Activated T-helper 2 cell treated with anti-CD3 and anti-CD28 coated beads, Interferon-gamma antibody, Interleukin-2, Interleukin-4, amounts not matched to agents 10 μg/mL and 5 μg/mL and 100 μg/mL, durations not matched to agents 14 hours and 24 hours and 36 hours (primary cell): ENCODE measurements at regions not wholly inside any gene's neighbourhood (a gene's known extent, or its start where the extent isn't known, plus 50 kb on each side); places are given as distances from the start of the nearest gene placed in this dataset.

Experiments
- DNase-seq: peaks from one replicate; pipeline ENCODE4 v3.0.0; 2021; ENCODE audit warnings: low spot score
- H3K27ac Mint-ChIP-seq: one replicate; pipeline ENCODE4 v1.8.0; 2021; ENCODE audit warnings: mixed read lengths
- H3K27me3 Mint-ChIP-seq: one replicate; pipeline ENCODE4 v1.8.0; 2021; ENCODE audit warnings: low read depth, mixed read lengths
- H3K36me3 Mint-ChIP-seq: one replicate; pipeline ENCODE4 v1.8.0; 2021; ENCODE audit warnings: low read depth, mixed read lengths
- H3K4me1 Mint-ChIP-seq: one replicate; pipeline ENCODE4 v1.8.0; 2021; ENCODE audit warnings: low read depth, mixed read lengths
- H3K4me3 Mint-ChIP-seq: one replicate; pipeline ENCODE4 v1.8.0; 2021; ENCODE audit warnings: low read depth, mild to moderate bottlenecking, moderate library complexity, mixed read lengths
- H3K9me3 Mint-ChIP-seq: one replicate; pipeline ENCODE4 v1.8.0; 2021; ENCODE audit warnings: mixed read lengths
- intact Hi-C: fragments of 100-400 bp; cut with micrococcal nuclease; formaldehyde crosslinking; loops from one replicate; pipeline ENCODE4 v1.15.1; 2023

DNA sequence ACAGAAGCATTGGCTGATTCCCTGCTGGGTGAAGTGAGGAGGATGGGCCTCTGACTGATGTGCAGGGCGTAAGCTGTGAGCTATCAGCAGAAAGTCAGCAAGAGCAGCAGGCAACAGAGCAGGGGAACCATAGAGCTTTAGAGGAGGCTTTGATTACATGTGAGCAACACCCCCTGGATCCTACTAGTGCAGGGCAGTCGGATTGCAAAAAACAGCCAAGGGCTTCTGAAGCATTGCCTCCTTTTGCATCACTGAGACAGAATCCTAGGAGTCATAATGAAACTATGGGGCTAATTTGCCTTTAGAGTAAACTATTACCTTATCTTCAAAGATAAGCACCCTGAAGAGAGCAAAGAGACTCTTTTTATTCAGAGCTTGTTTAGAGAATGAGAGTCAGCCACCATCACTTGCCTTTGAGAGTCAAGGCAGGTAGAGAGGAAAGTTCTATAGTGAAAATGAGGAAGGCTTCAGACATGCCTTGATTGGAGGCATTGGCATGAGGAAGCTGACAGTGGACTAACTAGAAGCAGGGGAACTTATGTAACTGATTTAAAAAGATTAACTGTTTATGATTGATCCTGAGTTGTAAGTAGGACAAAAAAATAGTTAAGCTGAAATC, 420.3 kb downstream of the PDHA2 start:
- Mint-ChIP-seq H3K36me3 (no peaks in the 10 kb centered on the region), H3K27ac (no peak overlapping the region), H3K4me1 (no peaks in the 10 kb centered on the region), H3K27me3 (no peaks in the 10 kb centered on the region), H3K9me3 (no peaks in the 10 kb centered on the region), H3K4me3 (no peak overlapping the region)
- intact Hi-C loops: no loop called here
- no peak for DNase-seq

DNA sequence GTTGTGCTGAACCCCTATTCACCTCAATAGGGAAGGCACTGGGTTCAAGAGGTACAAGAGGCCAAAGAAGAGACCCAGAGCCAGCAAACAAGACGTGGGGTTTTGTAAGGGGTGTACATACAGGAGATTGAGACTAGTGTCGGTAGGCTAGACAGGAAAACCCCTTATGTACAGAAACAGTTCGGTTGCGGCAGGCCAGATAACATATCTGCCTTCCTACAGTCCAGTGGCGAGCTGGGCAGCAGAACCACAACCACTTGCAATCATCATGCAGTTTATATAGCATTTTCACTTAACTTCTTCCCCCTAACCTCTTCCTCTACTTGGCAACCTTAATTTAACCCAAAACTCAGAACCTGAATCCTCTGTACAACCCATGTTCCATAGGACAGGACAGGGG, 422.2 kb downstream of the PDHA2 start:
- Mint-ChIP-seq H3K36me3 (no peaks in the 10 kb centered on the region), H3K9me3 (no peaks in the 10 kb centered on the region), H3K4me3 (no peak overlapping the region), H3K27me3 (no peaks in the 10 kb centered on the region), H3K4me1 (no peaks in the 10 kb centered on the region), H3K27ac (no peak overlapping the region)
- DNase-seq: no peak
- intact Hi-C loops: no loop called here

DNA sequence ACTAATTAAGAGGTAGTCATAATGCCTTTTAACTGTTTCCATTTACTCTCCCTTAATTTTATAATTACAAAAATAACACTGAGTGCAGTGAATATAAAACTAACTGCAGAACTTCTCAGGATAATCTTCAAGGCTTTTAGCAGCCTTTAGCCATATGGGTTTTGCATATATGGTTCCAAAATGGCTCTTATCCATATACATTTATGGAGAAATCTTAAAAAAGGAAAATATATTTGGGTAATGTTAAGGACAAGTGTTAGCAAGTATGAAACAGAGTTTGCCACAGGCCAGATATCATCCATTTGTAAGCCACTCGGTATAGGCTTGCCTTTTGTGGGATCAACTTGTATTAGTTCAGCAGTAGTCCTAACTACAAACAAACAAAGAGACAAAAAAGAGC, 423.4 kb downstream of the PDHA2 start:
- Mint-ChIP-seq H3K27me3 (no peaks in the 10 kb centered on the region), H3K27ac (no peak overlapping the region), H3K36me3 (no peaks in the 10 kb centered on the region), H3K4me3 (no peak overlapping the region), H3K9me3 (peaks cover 6% of the 10 kb centered on the region), H3K4me1 (no peaks in the 10 kb centered on the region)
- intact Hi-C loops: no loop called here
- no peak for DNase-seq

DNA sequence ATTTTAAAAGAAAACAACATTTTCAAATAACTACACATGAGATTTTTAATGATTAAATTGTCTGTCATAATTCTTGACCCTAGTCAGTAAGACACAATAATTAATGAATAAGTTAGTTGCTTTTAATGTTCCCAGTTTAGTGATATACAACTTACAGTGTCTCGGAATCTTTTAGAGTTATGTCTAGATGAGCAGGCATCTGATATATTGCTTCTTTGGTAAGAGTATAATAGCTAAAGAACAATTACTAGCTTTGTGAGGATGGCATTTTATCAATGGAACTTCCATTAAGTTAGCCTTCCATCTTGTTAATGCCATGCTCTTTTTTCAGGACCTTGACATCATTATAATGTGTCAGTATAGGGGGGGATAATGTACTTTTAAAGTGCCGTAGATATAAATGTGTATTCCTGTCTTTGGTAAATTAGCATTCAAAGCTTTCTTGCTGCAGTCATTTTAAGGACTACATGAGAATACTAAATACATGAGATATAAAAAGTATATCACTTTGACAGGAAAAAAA, 425.1 kb downstream of the PDHA2 start:
- no peak overlapping the region for H3K27ac Mint-ChIP-seq
- H3K27me3 Mint-ChIP-seq: no peaks in the 10 kb centered on the region
- peaks cover 6% of the 10 kb centered on the region for H3K9me3 Mint-ChIP-seq
- no peaks in the 10 kb centered on the region for H3K4me1 Mint-ChIP-seq
- no peak for DNase-seq
- no peaks in the 10 kb centered on the region for H3K36me3 Mint-ChIP-seq
- no peak overlapping the region for H3K4me3 Mint-ChIP-seq
- intact Hi-C loops: no loop called here

DNA sequence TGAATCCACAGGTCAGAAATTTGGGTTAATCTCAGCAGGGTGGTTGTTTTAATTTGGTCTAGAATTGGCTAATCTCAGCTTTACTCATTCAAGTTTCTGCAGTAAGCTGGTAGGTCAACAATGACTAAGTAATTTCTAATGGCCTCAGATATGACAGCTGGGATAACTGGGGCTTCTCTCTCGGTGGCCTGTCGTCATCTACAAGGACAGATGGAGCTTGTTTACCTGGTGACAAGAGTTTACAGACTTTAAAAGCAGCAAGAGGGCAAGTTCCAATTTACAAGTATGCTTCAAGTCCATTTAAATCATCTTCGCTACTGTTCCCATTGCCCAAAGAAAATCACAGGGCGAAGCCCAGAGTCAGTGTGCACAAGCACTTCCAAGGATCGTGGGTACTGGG, 453.9 kb downstream of the PDHA2 start:
- DNase-seq: no peak
- Mint-ChIP-seq H3K4me3 (no peak overlapping the region), H3K4me1 (no peaks in the 10 kb centered on the region), H3K9me3 (no peaks in the 10 kb centered on the region), H3K27me3 (no peaks in the 10 kb centered on the region), H3K36me3 (no peaks in the 10 kb centered on the region), H3K27ac (no peak overlapping the region)
- intact Hi-C loops: no loop called here

DNA sequence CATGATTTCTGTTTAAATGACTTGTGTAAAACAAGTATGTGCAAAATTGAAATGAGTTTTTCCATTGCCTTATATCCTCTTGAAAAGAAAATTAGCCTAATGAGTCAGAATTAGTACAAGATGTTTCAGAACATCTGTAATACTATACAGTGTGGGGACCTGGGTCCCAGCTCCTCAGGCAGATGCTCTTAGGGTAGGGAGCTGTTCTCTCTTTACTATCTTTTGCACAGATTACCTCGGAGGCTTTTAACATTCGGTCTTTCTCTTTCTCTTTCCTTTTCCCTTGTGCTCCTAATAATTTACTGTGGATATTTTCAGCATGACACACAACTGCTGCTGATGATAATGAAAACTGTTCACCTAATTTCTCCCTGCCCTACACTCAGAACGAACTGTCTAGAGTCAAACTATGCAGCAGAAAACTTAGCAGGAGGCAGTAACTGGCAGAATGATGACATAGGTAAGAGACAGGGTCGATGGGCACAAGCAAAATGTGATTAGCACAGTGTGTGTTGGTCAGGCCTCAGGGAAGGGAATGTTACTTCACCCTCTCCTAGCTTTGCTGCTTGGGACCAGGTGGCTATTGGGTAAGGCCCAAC, 455.3 kb downstream of the PDHA2 start:
- Mint-ChIP-seq H3K9me3 (no peaks in the 10 kb centered on the region), H3K4me1 (no peaks in the 10 kb centered on the region), H3K27ac (no peak overlapping the region), H3K27me3 (no peaks in the 10 kb centered on the region), H3K36me3 (no peaks in the 10 kb centered on the region), H3K4me3 (no peak overlapping the region)
- no peak for DNase-seq
- intact Hi-C loops: no loop called here

DNA sequence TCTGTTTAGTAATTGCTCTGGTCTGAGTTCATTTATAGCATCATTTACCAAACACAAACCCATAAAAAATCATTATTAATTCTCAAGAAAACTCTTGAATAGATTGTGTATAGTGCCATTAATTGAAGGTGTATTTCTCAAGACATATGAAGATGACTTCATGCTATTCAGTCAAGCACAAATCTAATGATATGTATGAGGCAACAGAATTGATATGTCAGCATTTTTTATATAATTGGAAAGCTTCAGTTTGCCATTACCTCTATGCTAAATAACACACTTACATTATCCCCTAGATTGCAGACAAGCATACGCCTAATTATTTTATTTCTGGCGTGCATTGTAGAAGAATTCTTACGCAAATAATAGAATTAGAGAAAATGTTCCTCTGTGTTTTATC, 461.8 kb downstream of the PDHA2 start:
- Mint-ChIP-seq H3K27ac (no peak overlapping the region), H3K36me3 (no peaks in the 10 kb centered on the region), H3K27me3 (no peaks in the 10 kb centered on the region), H3K4me1 (no peaks in the 10 kb centered on the region), H3K9me3 (no peaks in the 10 kb centered on the region), H3K4me3 (no peak overlapping the region)
- intact Hi-C loops: no loop called here
- DNase-seq: no peak

DNA sequence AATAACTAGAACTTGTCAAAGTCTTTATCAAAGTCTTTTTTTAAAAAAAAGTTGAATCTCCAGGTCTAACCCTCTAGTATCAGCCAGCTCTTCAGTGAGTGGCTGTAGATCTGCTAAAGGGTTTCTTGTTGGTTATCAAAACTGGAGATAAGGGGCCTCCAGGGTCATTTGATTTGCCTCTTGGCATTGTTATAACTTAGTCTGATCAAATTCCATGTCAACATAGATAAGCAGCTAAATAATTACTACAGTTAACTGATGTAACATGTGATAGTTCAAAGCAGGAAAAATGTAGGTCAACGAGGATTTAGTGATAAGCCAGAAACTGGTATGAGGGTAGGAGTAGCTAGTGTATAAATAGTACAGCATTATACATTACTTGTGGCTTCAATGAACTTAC, 465.1 kb downstream of the PDHA2 start:
- Mint-ChIP-seq H3K27me3 (no peaks in the 10 kb centered on the region), H3K36me3 (no peaks in the 10 kb centered on the region), H3K4me1 (no peaks in the 10 kb centered on the region), H3K4me3 (no peak overlapping the region), H3K27ac (no peak overlapping the region), H3K9me3 (peaks cover 9% of the 10 kb centered on the region)
- no peak for DNase-seq
- intact Hi-C loops: no loop called here

DNA sequence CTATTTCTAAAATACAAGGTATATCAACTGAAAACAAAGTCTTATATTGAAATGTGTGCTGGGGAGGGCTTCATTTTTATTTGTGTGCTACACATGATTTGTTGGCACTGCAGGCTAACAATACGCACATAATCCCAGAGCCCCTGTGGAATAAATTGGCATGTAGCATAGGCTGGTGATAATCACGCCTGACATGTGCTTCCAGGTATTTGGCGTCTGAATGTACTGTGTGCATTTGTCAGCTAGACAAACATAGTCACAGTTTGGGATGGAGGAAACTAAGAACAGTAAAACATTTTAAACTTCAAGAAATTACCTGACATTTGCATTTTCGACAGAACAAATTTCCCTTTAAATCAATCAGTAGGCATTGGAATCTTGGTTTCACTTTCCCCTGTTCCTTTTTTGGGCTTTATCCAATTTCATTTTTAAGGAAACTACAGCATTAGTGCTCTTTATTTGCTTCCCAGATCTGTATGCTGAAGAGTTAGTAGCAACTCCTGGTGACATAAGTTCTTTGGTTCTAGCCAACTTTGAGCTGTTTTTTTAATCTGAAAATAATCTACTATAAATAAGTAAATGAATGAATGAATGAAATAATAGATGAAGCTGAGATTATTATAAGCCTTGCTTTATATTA, 472.3 kb downstream of the PDHA2 start:
- DNase-seq: no peak

DNA sequence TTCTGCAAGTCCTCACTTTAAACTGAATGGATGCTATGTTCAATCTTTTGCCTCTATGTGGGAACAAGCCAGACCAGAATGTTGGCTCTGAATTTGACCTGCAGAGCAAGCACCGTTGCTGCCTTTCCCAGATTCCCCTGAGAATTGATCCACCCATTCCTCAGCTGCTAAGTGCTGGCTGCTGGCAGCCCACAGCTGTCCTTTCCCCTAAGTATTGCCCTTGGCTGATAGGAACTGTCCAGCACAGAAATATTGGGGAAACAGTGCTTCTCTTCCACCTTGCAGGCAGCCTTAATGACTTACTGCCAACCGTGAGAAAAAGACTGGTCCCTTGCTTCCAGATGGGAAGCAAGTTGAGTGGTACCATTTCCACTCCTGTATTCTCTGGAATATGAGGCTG, 475.9 kb downstream of the PDHA2 start:
- intact Hi-C loops: no loop called here
- Mint-ChIP-seq H3K27me3 (no peaks in the 10 kb centered on the region), H3K36me3 (no peaks in the 10 kb centered on the region)

More for the DNA sequence above, 472.3 kb downstream of the PDHA2 start:
- intact Hi-C loops: no loop called here
- no peaks in the 10 kb centered on the region for H3K36me3 Mint-ChIP-seq
- peaks cover 9% of the 10 kb centered on the region for H3K9me3 Mint-ChIP-seq
- H3K27ac Mint-ChIP-seq: no peak overlapping the region
- H3K27me3 Mint-ChIP-seq: no peaks in the 10 kb centered on the region
- H3K4me1 Mint-ChIP-seq: no peaks in the 10 kb centered on the region
- no peak overlapping the region for H3K4me3 Mint-ChIP-seq

DNA sequence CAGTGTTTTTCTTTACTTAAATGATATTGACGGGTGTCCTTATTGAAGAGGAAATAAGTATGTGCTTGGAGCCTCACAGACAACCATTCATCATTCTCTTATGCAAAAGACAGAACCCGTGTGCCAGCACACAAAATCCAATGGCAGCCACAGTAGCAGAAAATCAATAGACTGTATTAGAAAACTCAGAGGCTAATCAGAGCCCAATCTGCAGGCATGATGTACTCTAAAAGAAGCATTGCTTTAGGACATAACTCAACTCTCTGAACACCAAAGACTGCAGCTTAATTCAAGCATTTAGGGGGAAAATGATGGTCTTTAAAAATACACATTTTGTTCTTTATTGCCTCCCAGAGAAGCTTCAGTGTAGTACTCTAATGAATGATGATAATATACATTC, 476.9 kb downstream of the PDHA2 start:
- intact Hi-C loops: no loop called here
- Mint-ChIP-seq H3K4me3 (no peak overlapping the region), H3K9me3 (no peaks in the 10 kb centered on the region), H3K36me3 (no peaks in the 10 kb centered on the region), H3K4me1 (no peaks in the 10 kb centered on the region), H3K27me3 (no peaks in the 10 kb centered on the region), H3K27ac (no peak overlapping the region)
- no peak for DNase-seq

More for the DNA sequence above, 475.9 kb downstream of the PDHA2 start:
- Mint-ChIP-seq H3K4me3 (no peak overlapping the region), H3K27ac (no peak overlapping the region), H3K4me1 (no peaks in the 10 kb centered on the region), H3K9me3 (no peaks in the 10 kb centered on the region)
- no peak for DNase-seq

DNA sequence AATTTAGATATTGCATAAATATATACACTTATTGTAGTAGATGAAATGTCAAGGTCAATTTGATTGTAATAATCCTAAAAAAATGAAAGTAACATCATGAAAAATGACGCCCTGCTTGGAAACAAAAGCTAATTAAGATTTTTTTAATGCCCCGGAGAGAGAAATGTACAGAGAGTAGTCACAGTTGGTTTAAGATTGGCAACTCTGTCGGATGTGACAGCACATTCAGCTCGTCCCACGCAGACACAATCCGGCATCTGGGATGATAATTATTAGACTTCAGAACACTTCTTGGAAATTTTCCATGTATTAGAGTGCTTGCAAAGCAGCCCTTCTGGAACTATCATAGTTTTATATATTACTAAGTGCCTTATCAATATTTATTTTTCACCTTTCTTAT, 478.0 kb downstream of the PDHA2 start:
- Mint-ChIP-seq H3K27me3 (no peaks in the 10 kb centered on the region), H3K4me3 (no peak overlapping the region), H3K4me1 (no peaks in the 10 kb centered on the region), H3K36me3 (no peaks in the 10 kb centered on the region), H3K9me3 (no peaks in the 10 kb centered on the region), H3K27ac (no peak overlapping the region)
- no peak for DNase-seq
- intact Hi-C loops: no loop called here

DNA sequence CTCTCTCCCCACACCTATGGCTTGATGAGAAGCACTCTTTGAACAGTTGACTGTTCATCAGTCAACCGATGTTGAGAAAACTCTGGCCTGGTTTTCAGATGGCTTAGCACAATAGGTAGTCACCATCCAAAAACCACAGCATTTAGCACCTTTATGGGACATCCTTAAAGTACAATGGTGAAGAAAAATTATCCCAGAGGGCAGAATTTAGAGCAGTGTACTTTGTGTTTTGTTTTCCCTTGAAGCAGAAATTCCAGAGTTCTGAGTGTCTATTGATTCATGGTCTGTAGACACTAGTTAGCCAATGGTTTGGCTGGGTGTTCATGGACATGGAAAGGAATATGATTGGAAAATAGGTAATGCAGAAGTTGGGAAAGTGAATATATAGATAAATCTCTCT, 487.0 kb downstream of the PDHA2 start:
- no peaks in the 10 kb centered on the region for H3K4me1 Mint-ChIP-seq
- H3K27me3 Mint-ChIP-seq: no peaks in the 10 kb centered on the region
- no peak for DNase-seq
- H3K36me3 Mint-ChIP-seq: no peaks in the 10 kb centered on the region
- intact Hi-C loops: no loop called here
- H3K27ac Mint-ChIP-seq: no peak overlapping the region
- peaks cover 16% of the 10 kb centered on the region for H3K9me3 Mint-ChIP-seq
- no peak overlapping the region for H3K4me3 Mint-ChIP-seq
